Frontal cortex (tissue), 3 donors: ENCODE measurements at regions not wholly inside any gene's neighbourhood (a gene's known extent, or its start where the extent isn't known, plus 50 kb on each side); places are given as distances from the start of the nearest gene placed in this dataset.

Experiments
- DNase-seq, 2 donors: peaks; one replicate each; pipeline ENCODE4 v3.0.0; 2012; ENCODE audit warnings: low spot score in 2 of 2
- FAIRE-seq: peaks from 2 replicates; lab custom pipeline; 2012; peaks lifted over from hg19 to GRCh38; lab: Jason Lieb, UNC
- donor health status: control.
- donor health status: control.
- donor health status: control.

DNA sequence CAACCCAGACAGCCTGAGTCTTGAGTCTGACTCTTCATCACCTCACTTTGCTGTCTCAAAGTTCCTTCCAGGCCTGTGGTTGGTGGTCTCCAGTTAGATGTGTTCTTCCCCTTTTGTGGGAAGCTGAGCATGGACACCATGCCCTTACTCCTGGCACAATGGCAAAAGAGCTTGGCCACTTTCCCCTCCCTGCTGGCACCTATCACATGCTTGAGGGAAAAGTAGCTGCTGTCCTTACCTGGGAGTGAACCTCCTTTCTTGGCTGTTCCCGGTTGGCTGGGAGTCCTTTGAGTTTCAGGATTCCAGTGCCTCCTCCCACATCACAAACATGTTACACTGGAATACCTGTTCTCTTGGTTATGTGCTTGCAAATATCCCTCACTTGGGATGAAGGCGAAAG, 97.8 kb downstream of the GATA6 start:
- DNase-seq (no peak), FAIRE-seq (no peak)

DNA sequence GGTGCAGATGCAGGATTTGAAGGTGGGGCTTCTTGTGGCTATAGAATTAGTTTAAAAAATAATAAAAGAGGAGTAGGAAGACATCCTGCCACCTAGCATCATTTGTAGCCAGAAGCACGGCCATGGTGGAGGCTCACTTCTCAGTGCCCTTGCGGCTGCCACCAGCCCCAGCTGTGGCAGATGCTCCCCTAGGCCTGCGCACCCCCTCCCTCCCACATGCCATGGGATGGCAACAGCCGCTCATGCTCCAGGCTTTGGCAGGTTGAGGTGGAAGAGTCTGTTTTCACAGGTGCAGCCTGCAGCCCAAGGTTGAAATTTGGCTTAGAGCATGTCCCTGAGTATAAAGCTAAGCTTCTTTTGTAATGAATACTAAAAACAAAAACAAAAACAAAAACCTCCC, 96.4 kb downstream of the GATA6 start:
- FAIRE-seq, result no peak
- DNase-seq, result no peak

- DNase-seq (no peak), FAIRE-seq (no peak)
Observed at GRCh38 chr18:22260208-22260820, 90.9 kb downstream of the GATA6 start.

DNA sequence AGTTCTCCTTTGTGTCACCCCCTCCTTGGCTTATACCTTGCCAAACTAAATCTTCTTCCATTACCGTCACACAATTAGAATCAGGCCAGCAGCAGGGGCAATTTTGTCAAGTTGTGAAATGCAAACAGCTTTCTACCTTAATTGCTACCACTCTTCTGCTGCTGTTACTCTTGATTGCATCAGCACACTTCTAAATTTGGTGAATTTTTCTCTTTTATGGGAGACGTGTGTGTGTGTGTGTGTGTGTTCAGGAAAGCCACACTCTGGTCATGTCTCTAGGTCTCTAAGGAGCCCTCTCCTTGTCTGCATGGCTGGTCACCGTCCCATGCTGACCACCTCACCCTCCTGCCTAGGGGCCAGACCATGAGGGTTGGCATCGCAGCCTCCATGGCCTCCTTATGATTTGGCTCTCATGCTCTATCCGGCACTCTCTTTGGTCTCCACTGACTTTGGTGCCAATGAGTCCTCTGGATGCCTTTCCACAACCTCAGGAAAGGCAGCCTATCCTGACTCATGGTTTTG, 87.7 kb downstream of the GATA6 start:
- DNase-seq (no peak), FAIRE-seq (no peak)

GRCh38 chr18:22254088-22254487, 84.7 kb downstream of the GATA6 start:
- FAIRE-seq, result no peak

GRCh38 chr18:22253676-22254075, 84.3 kb downstream of the GATA6 start:
- no peak for DNase-seq
- FAIRE-seq, result no peak

More at GRCh38 chr18:22254088-22254487, 84.7 kb downstream of the GATA6 start:
- no peak for DNase-seq

GRCh38 chr18:22253156-22253555, 83.8 kb downstream of the GATA6 start:
- no peak for DNase-seq
- FAIRE-seq, result no peak
